ENCODE measurements at regions not wholly inside any gene's neighbourhood (a gene's known extent, or its start where the extent isn't known, plus 50 kb on each side); places are given as distances from the start of the nearest gene placed in this dataset.

DNA sequence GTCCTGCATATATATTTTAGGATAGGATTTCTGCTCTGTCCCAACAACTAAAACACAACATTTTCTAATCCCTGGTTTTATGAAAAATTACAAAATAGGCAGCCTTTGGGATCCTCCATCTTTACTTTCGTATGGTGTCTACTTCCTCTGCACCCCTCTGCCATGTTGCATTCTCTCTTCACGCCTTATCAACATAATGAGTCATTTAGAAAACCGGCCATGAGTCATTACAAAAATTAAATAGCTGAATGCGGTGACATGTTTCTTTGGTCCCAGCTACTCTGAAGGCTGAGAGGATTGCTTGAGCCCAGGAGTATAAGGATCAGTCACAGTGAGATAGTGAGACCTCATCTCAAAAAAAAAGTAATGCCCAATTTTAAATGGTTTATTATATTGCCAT, 148.1 kb upstream of the CELF2 start:
- TF ChIP-seq POLR2A (IDR thresholded peaks at IDR 0.05), result no peak
- TF ChIP-seq, protein P1, sequence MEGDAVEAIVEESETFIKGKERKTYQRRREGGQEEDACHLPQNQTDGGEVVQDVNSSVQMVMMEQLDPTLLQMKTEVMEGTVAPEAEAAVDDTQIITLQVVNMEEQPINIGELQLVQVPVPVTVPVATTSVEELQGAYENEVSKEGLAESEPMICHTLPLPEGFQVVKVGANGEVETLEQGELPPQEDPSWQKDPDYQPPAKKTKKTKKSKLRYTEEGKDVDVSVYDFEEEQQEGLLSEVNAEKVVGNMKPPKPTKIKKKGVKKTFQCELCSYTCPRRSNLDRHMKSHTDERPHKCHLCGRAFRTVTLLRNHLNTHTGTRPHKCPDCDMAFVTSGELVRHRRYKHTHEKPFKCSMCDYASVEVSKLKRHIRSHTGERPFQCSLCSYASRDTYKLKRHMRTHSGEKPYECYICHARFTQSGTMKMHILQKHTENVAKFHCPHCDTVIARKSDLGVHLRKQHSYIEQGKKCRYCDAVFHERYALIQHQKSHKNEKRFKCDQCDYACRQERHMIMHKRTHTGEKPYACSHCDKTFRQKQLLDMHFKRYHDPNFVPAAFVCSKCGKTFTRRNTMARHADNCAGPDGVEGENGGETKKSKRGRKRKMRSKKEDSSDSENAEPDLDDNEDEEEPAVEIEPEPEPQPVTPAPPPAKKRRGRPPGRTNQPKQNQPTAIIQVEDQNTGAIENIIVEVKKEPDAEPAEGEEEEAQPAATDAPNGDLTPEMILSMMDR (IDR thresholded peaks at IDR 0.05), result no peak
- TF ChIP-seq POLR2AphosphoS5 (IDR thresholded peaks at IDR 0.05), result no peak
